K562 (cell line): ENCODE measurements at regions not wholly inside any gene's neighbourhood (a gene's known extent, or its start where the extent isn't known, plus 50 kb on each side); places are given as distances from the start of the nearest gene placed in this dataset.

Experiments used
- BCL6 ChIP-seq: fragments of 250-450 bp; sonication (Bioruptor Pico); IDR thresholded peaks from 2 replicates; pipeline ENCODE4 v1.4.0; 2020
- BRD4 ChIP-seq: fragments of 200-600 bp; sonication (generic); IDR thresholded peaks from 2 replicates; pipeline ENCODE4 v1.6.1; 2017; ENCODE audit warnings: inconsistent platforms
- CBFB ChIP-seq: sonication (generic); formaldehyde crosslinking; IDR thresholded peaks from 2 replicates; pipeline ENCODE4 v1.4.0; 2020; ENCODE audit warnings: mild to moderate bottlenecking, missing genetic modification reagents
- CBX2 ChIP-seq: fragments of 200-600 bp; sonication (generic); IDR thresholded peaks from one replicate; pipeline ENCODE4 v1.6.1; 2012; ENCODE audit warnings: mild to moderate bottlenecking, low read length, inconsistent platforms; ENCODE audit not compliant: insufficient read depth, poor library complexity, severe bottlenecking
- CEBPB ChIP-seq: fragments of 450-650 bp; IDR thresholded peaks from 2 replicates; pipeline ENCODE4 v1.6.1; 2016; ENCODE audit warnings: missing genetic modification characterization, missing compliant biosample characterization
- EP400 ChIP-seq: fragments of 450-650 bp; IDR thresholded peaks from 2 replicates; pipeline ENCODE4 v1.6.1; 2017; ENCODE audit warnings: antibody characterized with exemption, mild to moderate bottlenecking, moderate library complexity
- IRF2 ChIP-seq: sonication (generic); formaldehyde crosslinking; IDR thresholded peaks from 2 replicates; pipeline ENCODE4 v1.8.1; 2022; ENCODE audit warnings: mild to moderate bottlenecking, missing genetic modification reagents
- KDM2B ChIP-seq: fragments of 250-450 bp; sonication (Bioruptor Pico); IDR thresholded peaks from 2 replicates; pipeline ENCODE4 v1.8.0; 2021; ENCODE audit warnings: mild to moderate bottlenecking, moderate library complexity
- MCM5 ChIP-seq: fragments of 450-650 bp; IDR thresholded peaks from 2 replicates; pipeline ENCODE4 v1.6.1; 2016; ENCODE audit warnings: low read depth
- NONO ChIP-seq, 2 experiments: fragments of 200-400 bp in 1 of 2; fragments of 450-650 bp in 1 of 2; formaldehyde crosslinking in 1 of 2; IDR thresholded peaks; 2 replicates each; pipeline ENCODE4 v1.6.1; 2017; ENCODE audit warnings: low read depth in 2 of 2, mild to moderate bottlenecking in 2 of 2, moderate library complexity in 2 of 2, low read length in 1 of 2
- POLR2B ChIP-seq: fragments of 450-650 bp; IDR thresholded peaks from 2 replicates; pipeline ENCODE4 v1.6.1; 2018; ENCODE audit warnings: low read depth; ENCODE audit not compliant: partially characterized antibody
- PYGO2 ChIP-seq: fragments of 450-650 bp; IDR thresholded peaks from 2 replicates; pipeline ENCODE4 v1.6.1; 2016; ENCODE audit warnings: mild to moderate bottlenecking, missing genetic modification characterization, moderate library complexity, missing compliant biosample characterization
- SPI1 ChIP-seq: IDR thresholded peaks from 2 replicates; pipeline ENCODE4 v1.6.1; 2011; ENCODE audit warnings: low read depth, low read length, control low read depth, borderline replicate concordance
- TBL1XR1 ChIP-seq, 2 experiments: IDR thresholded peaks; 2 replicates each; pipeline ENCODE4 v1.6.1; 2012; ENCODE audit warnings: improper control_type of control experiment in 2 of 2, low read length in 2 of 2, mild to moderate bottlenecking in 1 of 2
- ZNF217 ChIP-seq: sonication (generic); formaldehyde crosslinking; IDR thresholded peaks from 2 replicates; pipeline ENCODE4 v1.8.0; 2022; ENCODE audit warnings: mild to moderate bottlenecking, missing genetic modification reagents
- ZNF431 ChIP-seq: sonication (generic); formaldehyde crosslinking; IDR thresholded peaks from 2 replicates; pipeline ENCODE4 v1.8.0; 2022; ENCODE audit warnings: mild to moderate bottlenecking, missing genetic modification reagents
- ZNF561 ChIP-seq: fragments of 450-650 bp; formaldehyde crosslinking; conservative IDR thresholded peaks from 2 replicates; pipeline ENCODE4 v1.4.0; 2020; ENCODE audit warnings: mild to moderate bottlenecking, moderate library complexity
- TF ChIP-seq, protein P1 (sequence below): sonication (generic); formaldehyde crosslinking; IDR thresholded peaks from 2 replicates; pipeline ENCODE4 v1.8.0; 2022; ENCODE audit warnings: mild to moderate bottlenecking, missing genetic modification reagents
- TF ChIP-seq, protein P2 (sequence below): fragments of 450-650 bp; IDR thresholded peaks from 2 replicates; pipeline ENCODE4 v1.6.1; 2016; ENCODE audit warnings: low read depth, mild to moderate bottlenecking, moderate library complexity
- TF ChIP-seq, protein P3 (sequence below): IDR thresholded peaks from 2 replicates; pipeline ENCODE4 v1.6.1; 2011; ENCODE audit warnings: borderline replicate concordance, low read depth, mild to moderate bottlenecking, moderate library complexity, low read length; ENCODE audit not compliant: insufficient read depth, poor library complexity, severe bottlenecking
- TF ChIP-seq, protein P4 (sequence below): IDR thresholded peaks from 2 replicates; pipeline ENCODE4 v1.6.1; 2011; ENCODE audit not compliant: insufficient read length; ENCODE audit errors: extremely low read depth
- TF ChIP-seq, protein P5 (sequence below): fragments of 250-450 bp; sonication (Bioruptor Pico); IDR thresholded peaks from 2 replicates; pipeline ENCODE4 v1.5.0; 2021; ENCODE audit warnings: mild to moderate bottlenecking, borderline replicate concordance

DNA sequence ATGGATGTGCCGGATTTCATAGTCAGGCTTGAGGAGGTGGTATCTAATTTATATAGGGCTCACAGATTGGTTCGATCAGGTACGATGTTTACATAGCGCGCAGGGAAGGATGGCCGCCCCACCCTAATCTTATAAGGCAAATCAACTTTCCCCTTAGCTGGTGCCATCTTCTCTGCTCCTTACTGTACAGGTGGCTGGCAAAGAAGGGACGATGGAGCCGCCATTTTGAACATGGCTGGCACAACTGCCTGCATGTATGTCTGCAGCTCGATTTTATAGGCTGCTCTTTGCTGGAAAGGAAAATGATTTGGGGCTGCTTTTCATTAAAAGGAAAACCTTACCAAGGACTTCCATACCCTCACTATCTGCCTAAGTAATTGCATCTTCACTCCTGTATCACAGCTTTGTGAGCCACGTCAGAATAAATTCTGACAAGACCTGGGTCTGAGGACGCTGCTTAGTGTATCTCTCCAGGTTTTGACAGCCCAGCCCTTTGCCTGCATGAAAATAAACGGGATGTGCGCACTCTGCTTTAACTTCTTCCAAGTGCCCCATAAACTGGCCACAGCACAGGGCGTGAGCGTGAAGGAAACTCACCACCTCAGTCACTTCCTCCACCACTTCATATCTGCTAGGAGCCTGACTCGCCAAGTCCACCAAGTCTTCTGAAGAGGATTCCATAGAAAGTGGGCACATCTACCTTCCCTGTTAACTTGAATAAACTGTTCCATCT, 109.4 kb upstream of the ARMC2 start (continued):
- TF ChIP-seq, protein P1, sequence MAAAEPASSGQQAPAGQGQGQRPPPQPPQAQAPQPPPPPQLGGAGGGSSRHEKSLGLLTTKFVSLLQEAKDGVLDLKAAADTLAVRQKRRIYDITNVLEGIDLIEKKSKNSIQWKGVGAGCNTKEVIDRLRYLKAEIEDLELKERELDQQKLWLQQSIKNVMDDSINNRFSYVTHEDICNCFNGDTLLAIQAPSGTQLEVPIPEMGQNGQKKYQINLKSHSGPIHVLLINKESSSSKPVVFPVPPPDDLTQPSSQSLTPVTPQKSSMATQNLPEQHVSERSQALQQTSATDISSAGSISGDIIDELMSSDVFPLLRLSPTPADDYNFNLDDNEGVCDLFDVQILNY (CRISPR knock-in tag) = no peak
- TF ChIP-seq, protein P2, sequence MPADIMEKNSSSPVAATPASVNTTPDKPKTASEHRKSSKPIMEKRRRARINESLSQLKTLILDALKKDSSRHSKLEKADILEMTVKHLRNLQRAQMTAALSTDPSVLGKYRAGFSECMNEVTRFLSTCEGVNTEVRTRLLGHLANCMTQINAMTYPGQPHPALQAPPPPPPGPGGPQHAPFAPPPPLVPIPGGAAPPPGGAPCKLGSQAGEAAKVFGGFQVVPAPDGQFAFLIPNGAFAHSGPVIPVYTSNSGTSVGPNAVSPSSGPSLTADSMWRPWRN = no peak
- no peak for TF ChIP-seq POLR2B
- no peak for TF ChIP-seq BRD4
- TF ChIP-seq MCM5 = no peak
- no peak for TF ChIP-seq NONO (IDR thresholded peaks at IDR 0.05; ENCODE audit: low read depth in 2 of 2, low read length in 1 of 2)
- no peak for TF ChIP-seq ZNF561
- TF ChIP-seq KDM2B (CRISPR knock-in tag) = no peak
- TF ChIP-seq ZNF431 (CRISPR knock-in tag) = no peak
- no peak for TF ChIP-seq EP400
- TF ChIP-seq ZNF217 (CRISPR knock-in tag) = no peak
- TF ChIP-seq CBFB (CRISPR knock-in tag) = no peak
- TF ChIP-seq BCL6 (CRISPR knock-in tag) = no peak
- TF ChIP-seq IRF2 (CRISPR knock-in tag) = no peak
- peak; percentile 53; the same call in 1 of the 2 replicates for TF ChIP-seq PYGO2 (tag)
- TF ChIP-seq, protein P3, sequence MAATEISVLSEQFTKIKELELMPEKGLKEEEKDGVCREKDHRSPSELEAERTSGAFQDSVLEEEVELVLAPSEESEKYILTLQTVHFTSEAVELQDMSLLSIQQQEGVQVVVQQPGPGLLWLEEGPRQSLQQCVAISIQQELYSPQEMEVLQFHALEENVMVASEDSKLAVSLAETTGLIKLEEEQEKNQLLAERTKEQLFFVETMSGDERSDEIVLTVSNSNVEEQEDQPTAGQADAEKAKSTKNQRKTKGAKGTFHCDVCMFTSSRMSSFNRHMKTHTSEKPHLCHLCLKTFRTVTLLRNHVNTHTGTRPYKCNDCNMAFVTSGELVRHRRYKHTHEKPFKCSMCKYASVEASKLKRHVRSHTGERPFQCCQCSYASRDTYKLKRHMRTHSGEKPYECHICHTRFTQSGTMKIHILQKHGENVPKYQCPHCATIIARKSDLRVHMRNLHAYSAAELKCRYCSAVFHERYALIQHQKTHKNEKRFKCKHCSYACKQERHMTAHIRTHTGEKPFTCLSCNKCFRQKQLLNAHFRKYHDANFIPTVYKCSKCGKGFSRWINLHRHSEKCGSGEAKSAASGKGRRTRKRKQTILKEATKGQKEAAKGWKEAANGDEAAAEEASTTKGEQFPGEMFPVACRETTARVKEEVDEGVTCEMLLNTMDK = no peak
- no peak for TF ChIP-seq CBX2
- no peak for TF ChIP-seq TBL1XR1 (IDR thresholded peaks at IDR 0.05; ENCODE audit: low read length in 2 of 2)
- TF ChIP-seq, protein P4, sequence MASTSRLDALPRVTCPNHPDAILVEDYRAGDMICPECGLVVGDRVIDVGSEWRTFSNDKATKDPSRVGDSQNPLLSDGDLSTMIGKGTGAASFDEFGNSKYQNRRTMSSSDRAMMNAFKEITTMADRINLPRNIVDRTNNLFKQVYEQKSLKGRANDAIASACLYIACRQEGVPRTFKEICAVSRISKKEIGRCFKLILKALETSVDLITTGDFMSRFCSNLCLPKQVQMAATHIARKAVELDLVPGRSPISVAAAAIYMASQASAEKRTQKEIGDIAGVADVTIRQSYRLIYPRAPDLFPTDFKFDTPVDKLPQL = no peak
- TF ChIP-seq SPI1 = no peak
- TF ChIP-seq CEBPB (tag) = no peak
- TF ChIP-seq, protein P5, sequence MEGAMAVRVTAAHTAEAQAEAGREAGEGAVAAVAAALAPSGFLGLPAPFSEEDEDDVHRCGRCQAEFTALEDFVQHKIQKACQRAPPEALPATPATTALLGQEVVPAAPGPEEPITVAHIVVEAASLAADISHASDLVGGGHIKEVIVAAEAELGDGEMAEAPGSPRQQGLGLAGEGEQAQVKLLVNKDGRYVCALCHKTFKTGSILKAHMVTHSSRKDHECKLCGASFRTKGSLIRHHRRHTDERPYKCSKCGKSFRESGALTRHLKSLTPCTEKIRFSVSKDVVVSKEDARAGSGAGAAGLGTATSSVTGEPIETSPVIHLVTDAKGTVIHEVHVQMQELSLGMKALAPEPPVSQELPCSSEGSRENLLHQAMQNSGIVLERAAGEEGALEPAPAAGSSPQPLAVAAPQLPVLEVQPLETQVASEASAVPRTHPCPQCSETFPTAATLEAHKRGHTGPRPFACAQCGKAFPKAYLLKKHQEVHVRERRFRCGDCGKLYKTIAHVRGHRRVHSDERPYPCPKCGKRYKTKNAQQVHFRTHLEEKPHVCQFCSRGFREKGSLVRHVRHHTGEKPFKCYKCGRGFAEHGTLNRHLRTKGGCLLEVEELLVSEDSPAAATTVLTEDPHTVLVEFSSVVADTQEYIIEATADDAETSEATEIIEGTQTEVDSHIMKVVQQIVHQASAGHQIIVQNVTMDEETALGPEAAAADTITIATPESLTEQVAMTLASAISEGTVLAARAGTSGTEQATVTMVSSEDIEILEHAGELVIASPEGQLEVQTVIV (CRISPR knock-in tag) = no peak
